HG03457 (cell line): ENCODE measurements at regions not wholly inside any gene's neighbourhood (a gene's known extent, or its start where the extent isn't known, plus 50 kb on each side); places are given as distances from the start of the nearest gene placed in this dataset.

Experiments used
- ATAC-seq: cut with Tn5 transposase; IDR thresholded peaks from one replicate; pipeline ENCODE4 v1.9.1; 2021; ENCODE audit warnings: moderate number of reproducible peaks; ENCODE audit not compliant: unreplicated experiment

DNA sequence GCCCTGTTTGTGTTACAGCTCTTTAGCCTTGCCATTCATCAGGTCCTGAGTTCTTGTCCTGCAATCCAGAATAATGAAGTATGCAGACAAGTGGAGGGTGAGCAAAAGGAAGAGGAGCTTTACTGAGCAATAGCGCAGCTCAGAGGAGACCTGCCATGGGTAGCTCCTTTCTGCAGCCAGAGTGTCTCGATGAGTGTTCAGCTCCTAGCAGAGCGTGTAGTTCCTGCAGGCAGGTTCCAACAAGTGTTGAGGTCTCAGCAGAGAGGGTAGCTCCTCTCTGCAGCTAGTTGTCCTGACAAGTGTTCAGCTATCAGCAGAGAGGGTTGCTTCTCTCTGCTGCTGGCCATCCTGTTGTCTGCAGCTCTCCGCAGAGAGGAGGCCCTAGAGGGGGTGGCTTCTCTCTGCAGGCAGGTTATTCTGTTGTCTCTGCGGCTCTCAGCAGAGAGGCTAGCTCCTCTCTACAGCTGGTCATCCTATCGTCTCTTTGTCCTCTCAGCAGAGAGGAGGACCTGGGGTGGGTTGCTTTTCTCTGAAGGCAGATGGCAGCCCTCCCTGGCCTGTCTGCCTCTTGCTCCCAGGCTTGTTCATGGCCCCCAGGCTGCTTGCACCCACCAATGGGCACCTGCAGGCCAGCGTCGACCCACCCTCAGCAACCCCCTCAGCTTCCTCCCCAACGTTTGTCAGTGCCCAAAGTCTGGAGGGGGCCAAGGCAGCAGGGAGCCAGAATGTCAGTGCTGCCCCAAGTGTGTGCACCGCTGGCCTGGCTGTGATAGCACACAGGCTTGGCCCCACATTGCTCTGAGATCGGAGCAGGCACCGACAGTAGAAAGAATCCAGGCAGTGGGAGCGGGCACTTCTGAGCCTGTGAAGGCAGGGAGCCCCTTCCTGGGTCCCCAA, 112.5 kb upstream of the RUNX3 start:
- ATAC-seq, result no peak

DNA sequence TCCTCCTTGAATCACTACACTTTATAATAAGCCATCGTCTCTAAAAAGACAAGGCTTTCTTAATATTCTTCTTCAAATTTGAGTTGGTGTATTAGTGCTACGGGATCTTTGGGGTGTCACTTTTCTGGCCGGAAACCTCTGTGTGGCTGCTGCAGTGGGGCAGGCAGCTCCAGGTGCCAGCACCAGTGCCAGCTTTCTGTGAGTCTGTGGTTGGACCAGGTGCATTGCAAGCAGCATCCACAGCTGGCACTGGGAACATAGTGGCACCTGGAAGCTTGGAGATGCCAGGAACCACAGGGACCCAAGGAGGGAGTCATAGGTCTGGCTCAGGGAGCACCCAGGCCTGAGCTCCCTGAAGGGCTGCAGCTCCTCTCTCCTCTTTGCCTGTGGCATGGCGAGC, 111.8 kb upstream of the RUNX3 start:
- no peak for ATAC-seq

DNA sequence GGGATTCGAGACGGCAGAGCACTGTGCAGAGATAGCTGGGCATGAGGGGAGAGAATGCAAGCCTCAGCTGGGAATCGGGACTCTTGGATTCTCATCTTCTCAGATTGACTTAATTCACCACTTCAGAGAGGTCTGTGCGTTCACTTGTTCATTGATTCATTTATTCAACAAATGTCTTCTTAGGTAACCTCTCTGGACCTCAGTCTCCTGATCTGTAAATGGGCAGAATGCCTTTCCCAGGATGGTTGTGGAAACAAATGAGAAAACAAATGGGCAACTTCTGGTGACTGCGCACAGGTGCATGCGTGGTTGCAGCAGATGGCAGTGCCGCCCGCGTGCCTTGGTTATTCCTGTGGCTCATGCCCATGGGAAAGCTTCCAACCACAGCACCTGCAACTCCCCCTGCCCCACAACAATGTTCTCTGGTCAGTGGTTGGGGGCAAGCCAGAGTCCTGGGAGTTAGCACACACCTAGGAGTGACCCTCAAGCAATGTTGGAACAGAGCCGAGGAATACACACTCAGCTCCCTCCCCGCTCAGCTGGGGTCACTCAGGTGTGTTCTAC, 110.1 kb upstream of the RUNX3 start:
- no peak for ATAC-seq

DNA sequence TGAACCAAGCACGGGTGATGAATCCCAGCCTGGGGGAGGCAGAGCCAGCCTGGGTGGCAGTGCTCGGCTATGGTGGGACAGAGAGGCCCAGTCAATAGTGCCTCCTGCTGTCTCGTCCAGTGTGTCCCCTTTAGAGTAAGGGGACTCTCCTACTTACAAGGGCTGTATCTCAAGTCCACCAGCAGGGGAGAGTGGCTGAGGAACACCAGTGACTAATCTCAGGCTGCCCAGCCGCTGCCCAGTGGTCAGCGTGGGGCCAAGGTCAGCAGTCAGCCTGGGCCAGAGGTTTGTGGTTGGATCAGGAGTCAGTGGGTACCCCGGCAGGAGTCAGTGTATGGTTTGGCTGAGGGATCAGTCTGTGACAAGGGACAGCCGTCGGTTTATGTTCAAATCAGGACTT, 109.2 kb upstream of the RUNX3 start:
- no peak for ATAC-seq

DNA sequence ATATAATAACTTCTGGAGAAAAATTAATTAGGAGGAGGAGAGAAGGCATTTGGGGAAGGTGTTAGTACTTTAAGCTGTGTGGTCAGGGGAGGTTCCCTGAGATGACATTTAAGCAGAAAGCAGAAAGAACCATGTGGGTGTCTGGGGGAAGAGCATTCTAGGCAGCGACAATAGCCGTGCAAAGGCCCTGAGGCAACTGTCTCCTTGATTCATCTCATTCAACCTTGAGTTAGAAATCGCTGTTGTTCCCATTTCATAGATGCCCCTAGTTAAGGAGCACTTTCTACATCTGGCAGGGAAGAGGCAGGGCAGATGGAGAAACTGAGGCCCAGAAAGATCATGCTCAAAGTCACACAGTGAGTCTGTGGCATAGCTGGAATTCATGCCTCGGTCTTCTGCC, 108.6 kb upstream of the RUNX3 start:
- ATAC-seq, result no peak

DNA sequence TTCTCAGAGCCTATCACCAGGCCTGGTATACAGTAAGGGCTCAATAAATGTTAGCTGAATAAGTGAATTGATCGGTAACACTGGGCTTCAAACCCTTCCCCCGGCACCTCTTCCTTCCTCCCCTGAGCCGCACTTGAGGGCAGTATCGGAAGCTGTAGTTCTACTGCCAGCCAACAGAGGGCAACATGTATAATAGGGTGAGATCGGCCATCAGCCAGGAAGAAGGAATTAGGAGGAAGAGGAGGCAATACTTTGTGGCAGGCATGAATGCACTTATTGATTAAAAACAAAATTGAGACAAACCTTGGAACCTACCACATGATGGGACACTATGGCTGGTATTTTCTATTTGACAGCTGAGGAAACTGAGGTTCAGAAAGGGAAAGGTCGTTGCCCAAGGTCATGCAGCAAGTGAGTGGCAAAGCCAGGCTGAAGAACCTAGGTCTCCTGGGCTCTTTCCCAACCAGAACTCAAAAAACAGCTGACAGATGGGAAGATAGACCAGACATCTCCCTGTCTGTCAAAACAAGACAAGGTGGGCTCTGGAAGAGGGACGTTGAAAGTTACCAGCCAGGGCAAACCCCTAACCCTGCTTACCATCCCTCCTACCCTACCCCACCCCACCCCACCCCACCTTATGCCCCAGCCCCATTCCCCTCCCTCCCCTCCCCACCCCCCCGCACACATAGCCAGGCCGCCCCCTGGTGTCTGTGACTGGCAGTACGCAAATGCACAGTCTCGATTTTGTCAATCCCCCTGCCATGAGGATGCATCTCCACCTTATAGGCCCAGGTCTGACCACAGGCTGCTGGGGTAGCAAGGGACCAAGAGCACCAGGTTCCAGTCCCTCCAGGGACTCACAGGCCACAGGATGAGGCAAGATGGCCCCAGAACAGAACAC, 107.3 kb upstream of the RUNX3 start:
- ATAC-seq, result no peak

DNA sequence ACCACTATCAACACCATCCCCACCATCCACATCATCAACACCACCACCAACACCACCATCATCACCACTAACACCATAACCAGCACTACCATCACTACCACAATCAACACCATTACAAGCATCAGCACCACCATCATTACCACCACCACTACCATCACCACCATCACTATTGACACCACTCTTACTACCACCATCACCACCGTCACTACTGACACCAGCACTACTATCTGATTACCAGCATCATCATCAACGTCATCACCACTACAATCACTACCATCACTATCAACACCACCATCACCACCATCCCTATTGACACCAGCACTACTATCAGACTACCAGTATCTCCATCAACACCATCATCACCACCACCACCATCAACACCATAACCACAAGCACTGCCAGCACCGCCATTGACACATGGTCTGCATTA, 106.1 kb upstream of the RUNX3 start:
- ATAC-seq, result no peak

DNA sequence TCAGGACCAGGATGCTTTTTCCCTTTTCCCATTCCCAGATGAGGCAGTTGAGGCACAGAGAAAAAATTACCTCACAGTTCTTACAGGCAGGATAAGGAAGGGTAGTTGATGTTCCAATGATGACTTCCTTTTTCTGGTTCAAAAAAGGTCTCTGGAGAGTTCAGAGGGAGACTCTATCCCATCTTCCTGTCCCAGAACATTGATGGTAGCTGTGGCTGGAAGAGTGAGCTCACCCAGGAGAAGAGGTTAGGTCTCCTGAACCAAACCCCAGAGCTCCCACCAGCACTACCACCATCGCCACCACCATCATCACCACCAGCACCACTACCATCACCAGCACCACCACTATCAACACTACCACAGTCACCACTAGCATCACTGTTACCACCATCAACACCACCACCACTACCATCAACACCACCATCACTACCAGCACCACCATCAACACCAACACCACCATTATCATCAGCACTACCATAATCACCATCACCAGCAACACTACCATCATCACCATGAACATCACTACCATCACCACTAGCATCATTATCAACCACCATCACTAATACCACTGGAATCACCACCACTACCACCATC, 105.5 kb upstream of the RUNX3 start:
- ATAC-seq, result no peak

DNA sequence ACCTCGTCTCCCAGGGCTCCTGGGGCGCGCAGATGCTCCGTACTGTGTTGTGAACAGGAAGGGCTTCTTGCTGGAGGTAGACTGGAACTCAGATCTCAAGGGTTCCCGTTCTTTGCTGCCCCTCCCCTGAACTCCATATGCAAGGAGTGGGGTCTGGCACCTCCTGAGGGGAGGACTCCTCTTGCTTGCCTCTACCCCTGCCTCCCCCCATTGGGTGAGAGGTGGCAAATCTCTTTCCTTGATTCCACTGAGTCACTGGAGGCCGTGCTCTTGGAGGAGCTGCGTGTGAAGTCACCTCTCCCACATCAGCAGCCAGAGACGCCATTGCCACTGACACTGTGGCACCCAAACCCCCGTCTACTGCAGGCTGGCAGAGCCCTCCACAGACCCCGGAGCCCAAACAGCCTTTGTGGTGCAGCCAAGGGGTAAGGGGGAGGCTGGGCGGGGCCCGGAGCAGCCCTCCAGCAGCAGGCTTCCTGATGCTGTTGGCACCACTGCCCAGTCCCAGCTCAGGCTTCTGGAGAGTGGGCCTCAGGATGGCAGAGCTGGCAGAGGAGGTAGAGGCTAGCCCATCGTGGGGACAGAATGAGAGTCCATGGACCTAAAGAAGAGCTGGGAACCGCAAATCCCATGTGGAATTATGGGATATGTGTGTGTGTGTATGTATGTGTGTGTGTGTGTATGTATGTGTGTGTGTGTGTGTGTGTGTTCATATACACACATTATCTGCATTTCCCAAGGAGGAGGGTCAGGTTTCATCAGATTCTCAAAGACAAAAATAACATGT, 104.9 kb upstream of the RUNX3 start:
- no peak for ATAC-seq

DNA sequence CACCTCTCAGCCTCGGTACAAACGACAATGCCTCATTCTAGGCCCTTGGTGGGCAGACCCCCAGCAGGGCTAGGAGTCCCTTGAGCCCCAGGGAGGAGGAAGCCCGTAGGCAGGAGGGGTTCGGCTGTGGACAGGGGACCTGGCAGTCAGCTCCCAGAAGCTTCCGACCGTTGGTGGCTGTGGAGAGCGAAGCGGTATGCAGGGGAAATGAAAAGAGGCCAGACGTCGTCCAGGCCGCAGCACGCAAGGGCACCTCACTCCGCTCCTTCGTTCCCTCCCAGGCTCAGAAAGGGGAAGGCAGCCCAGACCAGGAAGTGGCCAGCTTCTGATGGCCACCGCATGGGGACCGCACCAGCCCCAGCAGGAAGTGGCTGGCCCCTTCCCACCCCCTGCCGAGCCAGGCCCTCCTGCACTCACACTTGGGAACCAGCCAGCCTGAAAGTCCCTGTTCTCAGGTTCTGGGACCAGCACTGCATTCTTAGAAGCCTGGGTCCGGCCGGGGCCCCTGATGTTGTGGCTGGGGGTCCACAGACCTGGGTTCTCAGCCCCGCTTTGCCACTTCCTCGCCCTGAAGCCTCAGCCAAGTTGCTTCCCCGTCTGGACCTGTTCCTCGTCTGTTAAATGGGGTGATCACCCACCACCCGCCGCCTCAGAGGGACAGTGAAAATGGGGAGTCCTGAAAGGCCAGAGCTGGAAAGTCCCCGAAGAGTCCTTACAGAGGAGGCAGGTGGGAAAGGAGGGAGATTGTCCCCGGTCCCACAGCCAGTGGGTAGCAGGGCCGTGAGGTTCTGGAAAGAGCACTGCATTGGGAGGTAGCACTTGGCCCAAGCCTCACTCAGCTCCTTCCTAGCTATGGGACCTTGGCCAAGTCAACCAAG, 104.0 kb upstream of the RUNX3 start:
- no peak for ATAC-seq

DNA sequence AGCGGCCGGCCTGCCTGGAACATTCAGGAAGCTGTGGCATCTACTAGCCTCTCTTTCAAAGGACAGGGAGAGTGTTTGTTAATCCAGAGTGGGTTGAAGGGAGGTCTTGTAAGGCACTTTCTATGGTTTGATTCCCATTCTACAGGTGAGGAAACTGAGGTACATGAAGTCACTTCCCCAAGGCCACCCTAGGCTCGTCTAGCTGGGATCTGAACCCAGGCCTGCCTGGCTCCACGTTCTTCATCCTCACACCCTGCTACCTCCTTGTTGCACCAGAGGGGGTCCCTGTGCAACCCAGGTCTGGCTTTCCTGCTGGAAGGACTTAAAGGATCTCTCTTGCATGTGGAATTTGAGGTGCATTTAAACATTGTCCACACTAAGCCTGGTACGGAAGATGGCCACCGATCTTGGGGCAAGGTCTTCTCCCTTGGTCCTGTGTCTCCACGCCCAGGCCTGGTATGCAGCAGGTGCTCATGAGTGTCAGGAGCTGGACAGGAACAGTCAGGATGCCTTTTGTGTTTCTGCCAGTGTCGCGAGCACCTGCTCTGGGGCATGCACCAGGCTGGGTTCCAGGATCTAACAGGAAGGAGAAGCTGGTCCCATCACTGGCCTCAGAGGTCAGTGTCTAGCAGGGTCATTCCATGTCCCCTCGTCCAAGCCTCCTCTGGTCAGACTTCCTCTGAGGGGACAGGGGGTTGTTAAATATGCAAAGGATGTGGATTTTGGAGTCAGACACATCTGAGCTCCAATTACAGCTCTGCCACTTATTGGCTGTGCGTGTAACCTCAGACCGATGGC, 103.2 kb upstream of the RUNX3 start:
- no peak for ATAC-seq

DNA sequence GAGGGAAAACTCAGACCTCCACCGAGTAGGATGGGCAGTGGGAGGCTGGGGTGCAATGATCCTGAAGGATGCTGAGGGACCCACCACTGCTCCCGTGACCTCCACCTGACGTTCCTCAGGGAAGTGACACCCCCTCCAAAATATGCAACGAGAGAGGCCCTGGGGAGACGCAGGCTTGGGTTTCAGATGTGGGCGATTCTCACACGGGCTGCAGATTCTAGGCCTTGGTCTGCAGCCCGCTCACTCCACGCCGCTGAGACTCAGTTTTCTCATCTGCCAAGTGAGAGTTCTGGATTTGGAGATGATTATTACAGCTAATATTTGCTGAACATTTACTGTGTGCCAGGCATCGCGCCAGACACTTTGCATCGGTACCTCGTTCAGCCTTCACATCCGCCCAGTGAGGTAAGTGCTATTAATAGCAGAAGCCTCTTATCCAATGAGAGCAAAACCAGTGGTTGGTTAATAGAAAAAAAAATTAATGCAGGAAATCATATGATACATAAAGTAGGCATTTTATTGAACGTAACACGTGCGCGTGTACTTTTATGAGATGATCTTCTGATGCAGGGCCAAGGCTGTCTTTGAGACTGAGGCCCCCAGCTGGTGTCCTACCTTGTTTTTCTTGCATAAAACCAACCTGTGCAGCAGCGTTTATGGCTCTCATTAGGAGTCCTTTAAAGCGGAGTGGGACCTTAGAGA, 102.0 kb upstream of the RUNX3 start:
- peak; percentile 36 for ATAC-seq

DNA sequence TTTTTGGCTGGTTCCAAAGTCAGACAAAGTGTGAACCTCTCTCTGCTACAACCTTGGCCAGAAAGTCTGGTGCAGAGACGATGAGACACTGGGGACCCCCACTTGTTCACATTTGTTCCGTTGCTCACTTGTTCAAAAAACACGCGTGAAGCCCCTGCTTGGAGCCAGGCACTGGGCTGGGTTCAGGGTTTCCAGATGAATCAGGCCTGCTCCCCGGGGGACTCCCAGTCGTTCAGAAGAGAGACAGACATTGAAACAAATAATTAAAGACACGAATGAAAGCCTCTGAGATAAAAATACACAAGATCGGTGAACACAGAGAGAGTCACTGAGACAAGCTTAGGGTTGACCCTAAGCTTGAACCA, 101.5 kb upstream of the RUNX3 start:
- peak; percentile 6 for ATAC-seq

DNA sequence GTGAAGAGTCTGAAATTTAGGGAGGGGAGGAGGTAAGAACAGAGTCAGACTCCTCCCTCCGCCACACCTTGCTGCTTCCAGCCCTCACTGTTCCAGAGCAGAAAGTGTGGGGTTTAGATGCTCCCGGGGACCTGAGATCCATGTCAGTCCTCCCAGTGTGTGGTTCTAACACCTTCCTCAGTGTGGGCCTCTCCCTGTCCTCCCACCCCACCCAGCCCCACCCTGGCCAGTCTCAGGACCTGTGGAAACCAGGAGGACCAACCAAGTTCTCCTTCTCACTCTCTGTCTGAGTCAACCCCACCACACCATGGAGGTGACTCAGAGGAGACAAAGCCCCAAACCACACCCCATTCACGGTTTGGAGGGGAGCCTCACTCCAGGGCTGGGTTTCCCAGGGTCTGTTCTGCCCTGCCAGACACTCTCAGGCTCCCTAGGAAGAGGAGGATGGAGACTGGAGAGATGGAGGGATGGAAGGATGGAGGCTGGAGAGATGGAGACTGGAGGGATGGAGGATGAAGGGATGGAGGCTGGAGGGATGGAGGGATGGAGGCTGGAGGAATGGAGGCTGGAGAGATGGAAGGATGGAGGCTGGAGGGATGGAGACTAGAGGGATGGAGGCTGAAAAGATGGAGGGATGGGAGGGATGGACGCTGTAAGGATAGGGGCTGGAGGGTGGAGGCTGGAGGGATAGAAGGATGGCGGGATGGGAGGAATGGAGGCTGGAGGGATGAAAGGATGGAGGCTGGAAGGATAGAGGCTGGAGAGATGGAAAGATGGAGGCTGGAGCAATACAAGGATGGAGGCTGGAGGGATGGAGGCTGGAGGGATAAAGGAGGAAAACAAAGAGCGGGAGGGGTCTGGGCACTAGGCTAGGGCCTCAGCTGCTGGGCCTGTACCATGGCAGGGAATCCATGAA, 100.9 kb upstream of the RUNX3 start:
- no peak for ATAC-seq

DNA sequence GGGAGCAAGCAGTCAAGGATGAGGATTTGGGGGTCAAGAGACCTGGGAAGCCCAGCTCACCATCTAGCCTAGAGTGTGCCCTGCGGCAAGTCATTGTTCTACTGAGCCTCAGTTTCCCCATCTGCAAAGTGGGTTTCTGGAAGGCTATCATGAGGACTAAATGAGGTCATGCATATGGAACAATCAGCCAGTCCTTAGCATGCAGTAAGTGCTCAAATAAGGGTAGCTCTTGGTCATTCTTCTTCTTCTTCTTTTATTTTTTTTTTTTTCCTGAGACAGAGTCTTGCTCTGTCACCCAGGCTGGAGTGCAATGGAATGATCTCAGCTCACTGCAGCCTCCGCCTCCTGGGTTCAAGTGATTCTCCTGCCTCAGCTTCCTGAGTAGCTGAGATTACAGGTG, 99.9 kb upstream of the RUNX3 start:
- no peak for ATAC-seq

DNA sequence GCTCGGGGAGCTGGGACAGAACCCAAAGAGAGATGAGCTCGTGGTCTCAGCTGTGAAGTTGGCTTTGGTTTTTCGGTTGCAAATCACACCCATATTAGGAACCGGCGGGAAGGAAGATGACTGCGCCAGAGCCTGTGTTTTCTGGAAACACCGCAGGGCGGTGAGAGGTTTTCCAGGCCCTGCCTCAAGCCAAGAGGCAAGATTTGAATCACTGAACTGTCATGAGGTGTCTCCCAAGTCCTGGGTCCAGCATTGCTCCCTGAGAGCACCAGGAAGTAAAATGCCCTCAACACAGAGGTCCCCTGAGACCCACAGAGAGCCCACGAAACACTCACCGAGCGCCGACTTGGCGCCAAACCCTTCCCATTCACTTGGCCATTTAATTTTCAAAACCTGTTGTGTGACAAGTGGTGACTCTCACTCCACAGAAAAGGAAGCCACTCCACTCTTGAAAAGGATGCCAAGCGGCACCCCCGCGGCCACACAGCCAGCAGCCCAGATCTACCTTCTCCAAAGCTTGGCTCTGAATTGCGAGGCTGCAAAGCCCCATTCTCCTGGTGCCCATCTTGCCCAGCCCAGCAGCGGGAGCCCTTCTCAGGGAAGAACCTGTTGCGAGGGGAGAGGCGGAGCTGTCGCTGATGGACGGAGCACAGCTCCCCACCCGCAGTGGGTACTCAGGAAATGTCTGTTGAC, 99.0 kb upstream of the RUNX3 start:
- no peak for ATAC-seq

DNA sequence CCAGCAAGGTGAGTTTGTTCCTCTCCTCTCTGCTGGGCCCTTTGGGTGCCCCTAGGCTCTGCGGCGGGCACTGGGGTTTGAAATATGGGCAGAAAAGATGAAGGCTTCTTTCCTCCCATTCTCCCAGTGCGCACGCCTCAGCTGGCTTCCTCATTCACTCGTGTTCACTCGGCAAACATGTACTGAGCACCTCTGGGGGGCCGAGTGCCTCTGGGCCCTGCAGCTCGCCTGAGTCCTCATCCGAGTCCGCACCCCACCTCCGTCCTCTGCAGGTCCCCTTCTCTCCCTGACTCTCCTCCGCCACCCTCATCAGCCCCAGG, 98.5 kb upstream of the RUNX3 start:
- ATAC-seq, result no peak
